Breast epithelium (tissue), 3 donors: ENCODE measurements at regions not wholly inside any gene's neighbourhood (a gene's known extent, or its start where the extent isn't known, plus 50 kb on each side); places are given as distances from the start of the nearest gene placed in this dataset.

Experiments used
- POLR2AphosphoS5 ChIP-seq, 3 donors: sonication (generic); formaldehyde crosslinking; IDR thresholded peaks; one replicate each; pipeline ENCODE4 v1.6.1; 2017; ENCODE audit warnings: antibody characterized with exemption in 3 of 3
- TF ChIP-seq, protein P1 (sequence below), 3 donors: fragments of 450-650 bp; IDR thresholded peaks; one replicate each; pipeline ENCODE4 v1.5.1; 2016 to 2017; ENCODE audit warnings: antibody characterized with exemption in 3 of 3, mild to moderate bottlenecking in 3 of 3, moderate library complexity in 3 of 3

DNA sequence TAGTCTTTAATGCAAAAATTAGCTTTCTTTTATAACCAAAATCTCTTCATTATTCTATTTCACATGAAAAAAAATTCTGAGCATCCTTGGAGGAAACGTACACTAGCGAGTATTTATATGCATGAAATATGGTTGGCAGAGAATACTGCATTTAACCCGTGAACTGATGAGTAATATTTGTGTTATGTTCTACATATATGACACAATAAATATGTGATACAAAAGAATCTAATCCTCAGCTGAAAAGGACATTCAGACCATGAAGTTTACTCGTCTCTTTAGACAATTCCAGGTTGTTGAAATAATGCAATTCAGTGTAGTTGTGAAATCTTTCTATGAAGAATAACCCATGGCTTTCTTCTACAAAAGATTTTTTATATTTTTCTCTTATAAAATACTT, 524.8 kb upstream of the MAN1A1 start:
- TF ChIP-seq, protein P1, sequence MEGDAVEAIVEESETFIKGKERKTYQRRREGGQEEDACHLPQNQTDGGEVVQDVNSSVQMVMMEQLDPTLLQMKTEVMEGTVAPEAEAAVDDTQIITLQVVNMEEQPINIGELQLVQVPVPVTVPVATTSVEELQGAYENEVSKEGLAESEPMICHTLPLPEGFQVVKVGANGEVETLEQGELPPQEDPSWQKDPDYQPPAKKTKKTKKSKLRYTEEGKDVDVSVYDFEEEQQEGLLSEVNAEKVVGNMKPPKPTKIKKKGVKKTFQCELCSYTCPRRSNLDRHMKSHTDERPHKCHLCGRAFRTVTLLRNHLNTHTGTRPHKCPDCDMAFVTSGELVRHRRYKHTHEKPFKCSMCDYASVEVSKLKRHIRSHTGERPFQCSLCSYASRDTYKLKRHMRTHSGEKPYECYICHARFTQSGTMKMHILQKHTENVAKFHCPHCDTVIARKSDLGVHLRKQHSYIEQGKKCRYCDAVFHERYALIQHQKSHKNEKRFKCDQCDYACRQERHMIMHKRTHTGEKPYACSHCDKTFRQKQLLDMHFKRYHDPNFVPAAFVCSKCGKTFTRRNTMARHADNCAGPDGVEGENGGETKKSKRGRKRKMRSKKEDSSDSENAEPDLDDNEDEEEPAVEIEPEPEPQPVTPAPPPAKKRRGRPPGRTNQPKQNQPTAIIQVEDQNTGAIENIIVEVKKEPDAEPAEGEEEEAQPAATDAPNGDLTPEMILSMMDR (IDR thresholded peaks at IDR 0.05), result no peak
- no peak for TF ChIP-seq POLR2AphosphoS5 (IDR thresholded peaks at IDR 0.05)
